Stimulated activated CD4-positive, alpha-beta T cell treated with anti-CD3 and anti-CD28 coated beads, Interleukin-2, amount 100 ng/mL, for 48 hours (primary cell): ENCODE measurements at regions not wholly inside any gene's neighbourhood (a gene's known extent, or its start where the extent isn't known, plus 50 kb on each side); places are given as distances from the start of the nearest gene placed in this dataset.

Experiments
- DNase-seq, 2 donors: peaks; one replicate each; pipeline ENCODE4 v3.0.0-alpha.2; 2020

DNA sequence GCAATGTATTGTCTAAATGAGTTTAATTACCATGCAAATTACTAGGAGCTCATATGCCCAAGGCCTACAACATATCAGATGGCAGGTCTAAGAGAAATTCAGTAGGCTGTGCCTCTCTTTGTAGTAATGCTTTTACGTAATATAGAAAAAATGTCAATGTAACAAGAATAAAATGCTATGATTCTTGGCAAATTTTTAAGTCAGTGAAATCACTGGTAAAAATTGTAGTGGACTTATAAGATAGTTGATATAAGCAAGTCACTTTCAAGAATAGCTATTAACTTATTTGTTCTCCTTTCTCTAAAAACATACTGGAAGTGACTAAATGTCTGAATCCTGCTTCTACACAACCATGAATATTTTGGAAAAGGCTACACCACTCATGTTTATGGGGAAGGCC is 707.8 kb downstream of the TUSC7 start:
- DNase-seq = no peak

DNA sequence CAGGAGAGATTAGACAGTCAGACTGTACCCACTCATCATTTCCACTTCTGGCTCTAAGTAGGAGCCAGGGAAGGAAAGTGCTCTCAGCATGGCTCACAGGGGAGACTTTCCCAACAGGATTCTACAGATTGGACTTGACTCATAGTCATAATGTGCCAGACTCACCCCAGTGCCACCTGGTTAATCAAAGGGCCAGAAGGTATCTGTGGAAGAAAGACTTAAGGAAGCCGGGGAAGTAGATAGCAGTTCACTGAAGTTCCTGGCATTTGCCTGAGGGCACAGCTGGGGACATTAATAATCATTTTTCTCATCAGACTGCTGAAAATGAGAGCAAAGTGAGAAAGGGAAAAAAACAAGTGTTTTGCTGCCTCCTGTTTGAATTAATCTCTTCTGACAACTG is 717.5 kb downstream of the TUSC7 start:
- no peak for DNase-seq

DNA sequence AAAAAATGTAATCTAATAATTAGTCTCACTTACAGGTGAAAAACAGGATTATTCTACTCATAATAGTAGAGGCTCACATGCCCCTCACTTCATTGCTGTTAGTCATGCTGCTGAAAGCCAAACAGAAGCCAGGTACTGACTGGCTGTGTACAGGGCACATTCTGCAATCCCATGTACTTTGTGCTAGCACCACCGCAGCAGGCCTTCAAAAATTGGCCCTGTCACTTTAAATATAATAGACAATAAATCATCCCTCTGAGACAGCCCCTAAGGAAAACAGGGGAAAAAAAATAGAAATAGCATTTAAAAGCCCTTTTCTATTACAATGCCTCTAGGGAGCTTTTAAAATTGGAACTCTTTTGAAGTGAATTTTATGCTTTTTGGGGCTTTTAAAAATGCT is 723.8 kb downstream of the TUSC7 start:
- no peak for DNase-seq

DNA sequence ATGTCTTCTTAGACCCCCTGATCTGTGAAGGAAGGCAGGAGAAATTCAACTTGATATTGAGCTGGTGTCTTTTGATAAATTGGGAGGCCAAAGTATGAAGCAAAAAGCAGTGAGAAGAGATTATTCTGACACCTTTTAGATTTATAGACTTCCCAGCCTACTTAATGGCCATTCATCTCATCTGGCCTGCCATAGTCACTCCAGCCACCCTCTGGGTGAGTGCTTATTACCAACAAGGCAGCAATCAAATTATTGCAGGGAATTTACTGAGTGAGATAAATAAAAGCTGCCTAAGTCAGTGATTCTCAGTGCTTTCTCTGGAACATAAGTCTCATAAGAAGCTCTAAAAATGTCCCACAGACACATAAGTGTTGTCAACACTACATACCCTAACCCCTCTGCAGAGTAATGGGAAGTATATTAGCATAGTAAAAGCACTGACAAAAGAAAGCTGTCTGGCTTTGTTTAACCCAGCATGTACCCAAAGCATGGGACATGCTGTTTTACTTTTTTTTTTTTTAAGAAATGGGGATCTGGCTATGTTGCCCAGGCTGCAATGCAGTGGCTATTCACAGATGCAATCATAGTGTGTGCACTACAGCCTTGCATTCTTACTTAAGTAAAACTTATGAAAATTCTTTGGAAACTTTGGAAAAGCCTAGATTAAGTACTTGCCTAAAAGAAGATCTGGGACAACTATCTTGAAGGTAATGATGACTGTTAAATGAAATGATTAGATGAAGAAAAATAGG is 725.3 kb downstream of the TUSC7 start:
- DNase-seq = no peak

DNA sequence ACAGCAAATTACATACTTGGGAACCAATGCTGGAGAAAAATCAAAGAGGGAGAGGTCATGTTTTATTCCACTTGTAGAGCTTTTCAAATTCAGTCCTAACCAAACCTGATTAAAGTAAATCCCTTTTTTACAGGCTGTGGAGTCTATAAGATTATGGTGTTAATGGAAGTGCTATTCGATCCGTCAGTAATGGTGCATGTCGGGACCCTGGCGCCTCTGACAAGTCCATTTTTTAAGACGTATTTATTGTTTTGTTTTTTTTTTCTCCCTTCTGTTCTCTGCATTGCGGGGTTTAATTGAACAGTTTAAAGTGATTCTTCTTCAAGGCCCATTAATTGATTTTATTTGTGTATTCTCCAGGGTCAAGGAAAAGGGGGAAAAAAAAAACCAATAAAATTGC is 725.9 kb downstream of the TUSC7 start:
- DNase-seq = no peak

DNA sequence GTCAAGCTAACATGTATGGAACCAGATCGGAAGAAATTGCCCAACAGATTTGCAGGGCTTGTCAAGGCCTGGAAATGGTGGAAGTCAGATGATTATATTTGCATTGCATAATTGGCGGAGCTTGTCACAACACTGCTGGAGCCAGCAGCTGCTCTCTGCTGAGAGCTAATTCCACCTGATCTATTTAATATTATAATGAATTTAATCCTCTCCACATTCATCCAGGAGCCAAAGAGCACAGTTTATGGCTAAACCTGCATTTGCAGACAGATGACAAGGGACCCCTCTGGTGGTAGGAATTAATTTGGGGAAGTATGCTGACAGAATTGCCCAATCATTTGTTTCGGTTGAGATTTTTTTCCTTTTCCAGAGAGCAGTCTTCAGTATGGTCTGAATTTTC is 730.2 kb downstream of the TUSC7 start:
- DNase-seq = no peak

DNA sequence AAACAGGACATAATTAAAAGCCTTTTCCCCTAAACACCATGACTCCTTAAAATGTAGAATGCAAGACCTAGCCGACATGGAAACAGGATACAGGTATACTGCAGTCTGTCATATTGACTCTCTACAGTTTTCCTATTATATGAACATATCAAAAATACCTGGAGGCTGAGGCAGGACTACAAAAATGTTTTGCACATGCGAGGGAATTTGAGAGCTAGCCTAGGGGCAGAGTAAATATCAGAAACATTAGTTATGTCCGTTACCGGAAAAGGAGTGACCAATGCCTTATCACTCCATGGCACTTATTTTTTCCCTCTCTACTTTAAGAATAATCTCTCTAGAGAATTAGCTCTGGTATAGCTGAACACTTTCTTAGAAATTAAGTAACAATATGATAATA is 732.3 kb downstream of the TUSC7 start:
- DNase-seq = no peak

DNA sequence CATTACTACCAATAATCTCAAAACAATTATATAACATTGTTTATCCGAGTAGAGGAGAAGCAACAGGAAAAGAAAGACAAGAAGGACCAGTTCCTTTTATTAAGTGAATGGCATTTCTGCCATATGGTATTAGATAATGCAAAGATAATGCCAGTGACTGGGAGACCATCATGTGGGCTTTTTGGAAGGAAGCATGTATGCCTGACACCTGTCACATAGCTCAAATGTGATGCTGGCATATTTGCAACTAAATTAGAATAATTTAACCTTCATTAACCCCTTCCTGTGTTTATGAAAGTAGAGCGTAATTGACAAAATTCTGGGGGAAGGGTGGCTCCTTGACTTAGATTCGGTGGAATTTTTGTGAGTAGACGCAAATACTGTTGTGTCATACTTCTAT is 733.0 kb downstream of the TUSC7 start:
- DNase-seq = no peak

DNA sequence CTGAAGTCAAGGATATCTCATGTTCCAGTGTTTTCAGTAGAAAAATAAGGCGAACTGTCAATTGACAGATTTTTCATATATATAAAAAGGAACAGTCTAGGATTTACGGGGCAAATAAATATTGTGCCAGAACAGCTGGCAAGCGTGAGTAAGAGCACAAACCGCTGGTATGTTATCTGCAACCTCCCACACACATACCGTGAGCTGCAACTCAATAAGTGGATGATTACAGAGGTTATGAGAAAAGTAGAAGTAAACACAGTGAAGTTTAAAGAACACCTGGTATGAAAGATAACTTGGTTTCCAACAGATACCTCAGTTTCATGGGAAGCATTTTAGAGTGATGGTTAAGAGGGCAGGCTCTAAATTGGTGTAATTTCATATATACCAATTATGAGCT is 733.4 kb downstream of the TUSC7 start:
- no peak for DNase-seq

DNA sequence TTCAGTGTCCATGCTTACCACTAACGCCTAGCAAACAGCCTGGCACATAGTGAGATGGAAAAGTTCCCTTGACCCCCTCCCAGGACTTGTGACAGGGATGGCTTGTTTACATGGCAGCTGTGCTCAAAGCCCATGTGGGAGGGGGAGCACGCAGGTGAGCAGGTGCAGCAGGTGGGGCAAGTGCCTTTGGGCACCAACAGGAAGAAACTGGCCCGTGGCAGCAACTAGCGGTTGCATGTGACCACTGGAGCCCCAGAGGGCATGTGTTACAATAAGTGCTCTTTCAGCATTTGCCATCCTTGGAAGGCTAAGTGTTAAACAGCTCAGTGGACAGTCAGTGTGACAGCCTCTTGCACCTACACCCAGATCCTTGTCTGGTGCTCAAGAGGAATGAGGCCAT is 734.6 kb downstream of the TUSC7 start:
- DNase-seq = no peak

DNA sequence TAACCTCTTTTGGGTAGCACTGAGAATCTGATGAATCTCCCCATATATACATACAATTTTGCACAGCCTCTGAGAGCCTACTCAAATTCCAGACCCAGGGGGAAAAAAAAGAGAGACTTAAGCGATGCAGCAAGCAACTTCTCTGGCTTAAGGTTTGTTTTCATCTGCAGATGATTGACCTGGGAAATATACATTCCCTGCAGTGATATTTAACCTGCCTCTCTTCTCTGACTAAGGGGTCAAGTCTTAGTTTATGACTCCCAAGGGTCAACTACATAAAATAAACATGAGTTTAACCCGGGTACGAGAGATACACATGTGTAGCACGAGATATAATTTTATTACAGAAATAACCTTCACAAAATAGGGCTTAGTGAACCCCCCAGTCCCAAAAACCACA is 737.8 kb downstream of the TUSC7 start:
- DNase-seq = no peak

DNA sequence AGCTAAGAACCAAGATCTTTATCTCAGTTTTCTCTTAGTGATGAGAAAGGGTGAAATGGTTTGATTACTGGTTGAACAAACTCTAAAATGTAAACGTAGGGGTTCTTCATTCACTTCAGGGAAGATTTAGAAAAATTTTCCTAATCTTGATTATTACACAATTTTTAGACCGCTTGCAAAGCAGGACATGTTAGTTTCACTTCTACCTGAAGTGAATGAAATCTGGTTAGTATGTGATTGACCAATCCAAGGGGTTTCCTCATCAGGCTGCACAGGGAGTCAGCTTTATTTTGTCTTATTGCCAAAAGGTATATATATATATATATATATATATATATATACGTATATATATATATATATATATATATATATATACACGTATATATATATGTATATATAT is 740.4 kb downstream of the TUSC7 start:
- no peak for DNase-seq

DNA sequence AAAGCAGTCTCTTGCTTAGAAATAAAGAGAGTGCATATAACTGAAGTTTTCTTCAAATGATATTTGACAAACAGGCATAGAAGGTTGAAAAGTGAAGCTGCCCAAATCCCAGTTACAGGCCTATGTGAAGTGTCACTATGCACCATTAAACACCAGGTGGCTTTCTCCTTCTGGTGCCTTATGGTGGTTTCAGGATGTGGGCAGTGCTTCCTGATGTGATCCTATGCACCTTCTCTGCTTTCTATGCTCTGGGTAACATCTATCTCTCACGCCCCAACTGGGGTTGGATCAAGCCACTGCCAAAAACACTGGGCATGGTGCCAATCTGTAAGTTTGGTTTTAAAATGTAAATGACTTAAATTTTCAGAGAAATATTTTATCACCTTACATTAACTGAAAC is 744.7 kb downstream of the TUSC7 start:
- no peak for DNase-seq

DNA sequence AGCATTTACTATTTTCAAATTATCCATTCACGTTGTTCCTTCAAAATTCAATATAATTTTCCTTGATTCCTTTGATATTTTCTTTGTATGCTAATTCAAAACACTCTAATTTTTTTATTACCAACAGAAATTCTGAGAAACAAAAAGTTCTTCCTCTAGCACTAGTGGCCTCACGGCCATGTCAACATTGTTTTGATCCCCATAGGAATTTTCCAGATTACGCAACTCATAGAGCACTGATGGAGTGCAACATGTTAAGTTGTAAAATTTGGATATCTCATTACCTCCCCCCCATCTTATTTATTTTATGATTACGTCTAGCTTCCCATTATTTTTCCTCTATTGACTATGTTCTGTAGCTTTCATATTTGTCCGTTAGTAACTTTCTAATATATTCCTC is 745.3 kb downstream of the TUSC7 start:
- no peak for DNase-seq

DNA sequence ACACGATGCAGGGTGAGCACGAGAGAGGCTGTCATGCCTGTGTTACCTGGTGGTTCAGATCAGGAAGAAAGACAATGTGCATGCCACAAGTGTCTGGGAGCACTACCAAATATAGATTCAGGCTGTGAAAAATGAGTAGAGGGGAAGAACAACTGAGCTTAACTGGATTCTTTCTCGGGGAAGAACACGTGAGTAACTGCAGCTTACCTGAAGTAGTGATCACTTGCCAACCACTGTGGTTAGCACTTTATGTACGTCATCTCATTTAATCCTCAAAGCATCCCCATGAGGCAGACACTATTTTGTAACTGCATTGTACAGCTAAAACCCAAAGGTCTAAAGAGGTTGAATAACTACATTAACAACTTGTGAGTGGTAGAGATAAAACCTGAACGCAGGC is 746.2 kb downstream of the TUSC7 start:
- DNase-seq = no peak

DNA sequence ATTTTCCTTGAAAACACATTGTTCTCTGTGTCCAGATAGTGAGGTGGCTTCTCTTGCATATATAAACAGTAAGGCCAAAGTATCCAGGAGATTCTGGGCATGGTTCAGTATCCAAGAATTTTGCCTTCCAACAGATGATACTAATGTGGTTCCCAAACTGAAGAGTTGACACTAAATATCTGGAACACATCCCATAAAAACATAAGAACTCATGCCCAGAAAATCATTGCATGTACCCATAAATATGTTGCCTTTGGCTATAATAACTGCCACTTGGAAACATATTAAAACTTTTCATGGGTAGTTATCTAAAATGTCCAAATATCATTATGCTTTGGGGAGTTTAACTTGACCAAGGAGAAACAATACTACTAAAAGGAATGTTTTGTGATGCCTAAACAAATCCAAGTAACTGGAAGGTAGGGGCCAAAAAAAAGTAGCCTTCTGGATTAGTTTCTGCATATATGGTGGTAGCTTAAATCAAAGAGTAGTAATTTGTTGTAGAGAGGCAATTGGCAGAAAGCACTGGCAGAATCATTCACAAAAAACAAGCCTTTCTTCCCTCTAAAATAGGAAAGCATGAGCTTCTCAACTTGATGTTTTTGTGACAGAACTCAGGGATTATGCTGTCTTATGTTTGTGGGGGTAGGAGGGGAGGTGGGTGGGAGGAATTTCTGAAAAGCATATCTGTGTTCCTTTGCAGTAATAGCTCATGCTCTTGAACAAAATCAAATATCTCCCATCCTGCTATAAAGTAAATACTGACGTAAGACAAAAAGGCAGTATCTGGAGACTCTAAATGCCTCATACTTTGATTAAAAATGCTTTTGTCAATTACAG is 753.9 kb downstream of the TUSC7 start:
- DNase-seq = no peak

DNA sequence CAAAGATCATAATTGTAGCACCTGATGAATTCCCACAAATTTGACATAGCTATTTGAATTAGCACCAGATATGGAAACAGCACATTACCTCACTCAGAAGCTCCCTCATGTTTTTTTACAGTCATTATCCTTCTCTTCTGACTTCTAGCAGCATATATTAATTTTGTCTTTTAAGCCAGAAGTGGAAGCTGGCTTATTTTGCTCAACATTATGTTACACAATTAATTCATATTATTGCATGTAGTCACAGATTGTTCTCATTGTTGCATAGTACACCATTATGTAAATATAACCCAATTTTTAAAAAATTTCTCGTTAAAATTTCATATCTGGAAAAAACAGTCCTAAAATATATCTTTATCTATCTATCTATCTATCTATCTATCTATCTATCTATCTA is 762.3 kb downstream of the TUSC7 start:
- no peak for DNase-seq

DNA sequence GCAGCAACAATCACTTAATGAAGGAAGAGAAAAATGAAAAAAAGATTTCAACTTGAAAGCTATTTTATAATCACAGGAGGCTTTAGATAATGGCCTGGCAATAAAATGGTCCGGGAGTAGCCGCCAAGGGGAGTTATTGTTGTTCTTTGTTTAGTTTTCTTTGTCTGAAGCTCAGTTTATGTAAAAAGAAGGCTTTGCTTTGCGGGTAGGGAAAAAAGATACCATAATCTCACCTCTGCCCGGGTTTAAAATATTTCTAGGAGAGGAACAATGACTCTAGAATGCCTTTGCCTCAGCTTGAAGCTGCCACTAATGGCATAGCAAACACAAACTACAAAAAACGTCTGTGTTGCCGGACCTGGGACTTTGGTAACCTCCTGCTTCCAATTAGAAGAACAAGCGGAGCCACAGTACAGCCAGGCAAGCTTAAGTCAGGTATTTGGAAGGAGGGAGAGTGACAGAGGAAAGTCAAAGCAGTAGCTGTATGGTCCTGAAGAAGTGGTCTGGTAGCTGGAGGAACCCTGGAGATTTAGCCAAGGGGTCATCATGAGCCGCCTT is 764.5 kb downstream of the TUSC7 start:
- DNase-seq = no peak

DNA sequence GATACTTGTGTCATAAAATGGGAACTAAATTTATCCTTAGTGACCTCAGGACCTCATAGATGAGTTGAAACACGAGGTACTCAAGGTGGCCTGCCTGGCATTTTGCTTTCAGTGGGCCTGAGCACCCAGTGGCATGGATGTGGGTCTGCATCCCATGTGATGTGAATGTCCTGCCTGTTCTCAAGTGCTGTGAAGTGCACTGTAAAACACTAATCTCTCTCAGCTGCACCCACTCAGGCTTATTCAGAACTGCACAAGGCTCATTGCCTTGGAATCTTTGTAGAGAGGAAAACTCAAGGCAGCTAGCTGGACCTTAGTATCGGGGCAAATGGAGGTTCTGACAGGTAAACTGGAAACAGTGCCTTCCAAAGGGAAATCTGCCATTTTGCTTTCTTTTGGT is 767.0 kb downstream of the TUSC7 start:
- DNase-seq = no peak

DNA sequence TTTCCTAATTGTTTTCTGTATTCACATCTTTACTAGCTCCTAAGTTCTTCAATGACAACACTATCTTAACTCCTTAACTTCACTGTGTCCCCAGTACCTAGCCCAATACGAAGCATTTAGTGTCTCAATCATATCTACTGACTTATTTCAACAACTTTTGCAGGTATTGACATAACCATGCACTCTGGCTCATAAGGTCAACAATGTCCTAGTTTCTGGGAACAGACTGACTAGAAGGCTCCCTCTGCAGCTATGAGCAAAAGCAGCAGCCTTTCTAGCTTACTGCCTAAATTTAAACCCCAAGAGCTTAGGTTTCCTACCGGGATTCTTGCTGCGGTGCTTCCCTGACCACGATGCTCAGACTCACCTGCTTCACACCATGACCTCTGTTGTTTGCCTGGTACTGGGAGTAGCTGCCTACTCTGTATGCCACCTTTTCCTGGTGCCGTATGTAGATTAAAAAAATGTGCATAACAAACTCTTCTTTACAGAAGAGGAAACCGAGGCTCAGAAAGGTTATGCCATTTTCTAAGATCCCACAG is 767.7 kb downstream of the TUSC7 start:
- DNase-seq = no peak

DNA sequence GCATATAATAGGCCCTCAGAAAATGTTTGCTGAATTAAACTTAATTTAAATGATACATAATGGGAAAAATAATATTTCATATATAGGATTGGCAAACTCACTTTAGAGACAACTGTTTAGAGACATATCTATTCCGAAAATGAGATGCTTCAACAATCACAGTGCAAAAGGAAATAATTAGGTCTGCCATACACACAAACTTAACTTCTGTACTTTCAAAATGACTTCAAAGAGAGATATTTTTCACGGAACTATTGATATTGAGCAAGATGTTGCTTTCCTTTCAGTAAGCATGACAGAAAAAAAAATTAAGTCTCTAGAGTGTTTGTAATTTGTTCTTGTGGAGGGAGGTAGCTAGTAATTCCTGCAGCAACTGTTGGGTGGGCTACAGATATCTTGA is 769.5 kb downstream of the TUSC7 start:
- no peak for DNase-seq

DNA sequence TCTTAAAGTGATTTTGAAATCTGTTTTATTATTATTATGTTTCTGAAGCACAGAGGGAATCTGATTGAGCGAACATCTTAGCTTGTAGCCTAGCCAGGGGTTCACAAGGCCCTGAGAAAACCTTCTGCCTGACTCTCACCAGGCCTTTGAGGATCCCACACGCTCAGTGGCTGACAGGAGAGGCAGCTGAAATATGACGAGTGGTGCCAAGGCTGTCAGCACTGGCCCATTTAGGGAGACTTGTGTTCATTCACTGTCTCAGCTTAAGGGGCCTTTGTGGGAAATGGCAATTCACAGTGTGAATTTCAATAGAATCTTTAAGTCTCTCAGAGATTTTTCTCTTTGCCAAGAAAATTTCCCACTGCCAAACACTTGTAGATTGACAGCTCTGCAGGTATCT is 770.9 kb downstream of the TUSC7 start:
- DNase-seq = no peak

DNA sequence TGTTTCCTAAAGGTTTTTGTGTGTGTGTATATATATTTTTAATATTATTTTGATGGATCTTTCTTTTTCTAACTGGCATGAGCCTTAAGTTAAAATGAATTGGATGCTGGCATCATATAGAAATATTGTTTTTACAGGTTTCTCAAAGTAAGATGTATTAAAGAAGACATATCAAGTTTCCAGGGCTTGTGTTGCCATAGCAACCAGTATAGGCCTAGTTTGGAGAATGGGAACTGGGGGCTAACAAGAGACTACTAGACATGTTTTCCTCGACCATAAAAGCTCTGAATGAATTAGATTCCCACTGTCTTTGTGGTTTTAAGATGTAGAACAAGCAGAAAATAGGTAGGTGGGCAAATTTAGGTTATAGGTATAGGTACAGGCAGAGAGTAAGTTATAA is 771.4 kb downstream of the TUSC7 start:
- no peak for DNase-seq

DNA sequence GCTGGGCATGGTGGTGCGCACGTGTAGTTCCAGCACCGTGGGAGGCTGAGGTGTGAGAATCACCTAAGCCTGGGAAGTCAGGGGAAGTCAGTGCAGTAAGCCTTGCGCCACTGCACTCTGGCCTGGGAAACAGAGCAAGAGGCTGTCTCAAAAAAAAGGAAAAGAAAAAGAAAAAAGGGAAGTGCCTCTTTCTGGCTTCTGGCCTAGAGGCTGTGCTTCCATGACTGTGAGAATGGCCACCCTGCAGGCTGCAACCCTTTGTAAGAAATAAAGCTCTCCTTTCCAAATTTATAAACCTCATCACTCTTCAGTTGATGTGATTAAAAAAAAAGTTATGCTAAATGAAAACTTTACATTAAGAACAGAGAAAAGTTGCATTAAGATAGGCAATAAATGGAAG is 774.3 kb downstream of the TUSC7 start:
- DNase-seq = no peak
